HCT116 (cell line): ENCODE measurements at regions not wholly inside any gene's neighbourhood (a gene's known extent, or its start where the extent isn't known, plus 50 kb on each side); places are given as distances from the start of the nearest gene placed in this dataset.

ENCODE experiments used
- ATAC-seq: fragments of 200-7000 bp; cut with Tn5 transposase; 2 replicates; pipeline ENCODE4 v1.9.1; 2020; ENCODE audit warnings: mild to moderate bottlenecking, moderate library complexity
- BruUV-seq: library from RNA; stranded (reverse); fragments of 400-500 nt; replicated peaks from 2 replicates; lab custom pipeline; 2021; lab: Mats Ljungman, UMichigan
- CTCF ChIA-PET: fragments of 300-600 bp; sonication (Branson Sonifier 250); formaldehyde crosslinking; loops from one replicate; lab custom pipeline; 2021; ENCODE audit warnings: antibody characterized with exemption; lab: Charles Lee
- POLR2A ChIA-PET: fragments of 300-600, 350-600 bp; sonication (Branson Sonifier 250); formaldehyde crosslinking; loops from one replicate; lab custom pipeline; 2021; ENCODE audit warnings: antibody characterized with exemption; lab: Charles Lee
- RAD21 ChIA-PET, 2 experiments: fragments of 300-600 bp; sonication (Branson Sonifier 250); formaldehyde crosslinking; loops; one replicate each; lab custom pipeline; 2023; ENCODE audit warnings: low total read pairs in 2 of 2; ENCODE audit not compliant: uncharacterized antibody in 2 of 2, unreplicated experiment in 2 of 2, low non-redundant PET in 1 of 2; lab: Charles Lee
- DNase-seq: peaks from one replicate; pipeline ENCODE4 v3.0.0-alpha.2; 2010; ENCODE audit warnings: low read depth, low spot score
- H2AFZ ChIP-seq: fragments of 200-600 bp; shearing (Covaris generic), sonication (generic); 2 replicates; pipeline ENCODE4 v1.6.1; 2017; ENCODE audit warnings: low read depth, mixed run types, mixed read lengths, antibody characterized with exemption, low read length; ENCODE audit not compliant: poor library complexity, severe bottlenecking
- H3K27ac ChIP-seq: 2 replicates; pipeline ENCODE4 v1.5.1; 2012; ENCODE audit warnings: low read depth, low read length
- H3K27me3 ChIP-seq: fragments of 200-600 bp; sonication (generic); 2 replicates; pipeline ENCODE4 v1.6.1; 2016; ENCODE audit warnings: mixed run types, low read length, mixed read lengths; ENCODE audit not compliant: insufficient read depth
- H3K36me3 ChIP-seq, 2 experiments: fragments of 200-500 bp in 1 of 2; fragments of 200-600 bp in 1 of 2; sonication (Bioruptor generic) in 1 of 2; sonication (generic) in 1 of 2; 2 replicates each; pipeline versions ENCODE4 v1.5.1 to v1.6.1; 2014 to 2016; ENCODE audit warnings: low read length in 2 of 2, inconsistent platforms in 1 of 2, mixed read lengths in 1 of 2, mixed run types in 1 of 2; ENCODE audit not compliant: insufficient read depth in 2 of 2, control insufficient read depth in 1 of 2
- H3K4me1 ChIP-seq, 2 experiments: fragments of 200-600 bp in 1 of 2; sonication (generic) in 1 of 2; 2 replicates each; pipeline versions ENCODE4 v1.5.1 to v1.6.1; 2012 to 2017; ENCODE audit warnings: low read length in 2 of 2, inconsistent platforms in 1 of 2, mild to moderate bottlenecking in 1 of 2, mixed read lengths in 1 of 2, mixed run types in 1 of 2, moderate library complexity in 1 of 2; ENCODE audit not compliant: insufficient read depth in 2 of 2, control insufficient read depth in 1 of 2
- H3K4me2 ChIP-seq: fragments of 200-600 bp; sonication (generic); 2 replicates; pipeline ENCODE4 v1.6.1; 2017; ENCODE audit warnings: mixed run types, low read length, mixed read lengths
- H3K4me3 ChIP-seq, 2 experiments: fragments of 200-600 bp in 1 of 2; sonication (generic) in 1 of 2; replicated peaks in 1 of 2; 2 replicates each; pipeline ENCODE4 v1.5.1; 2011 to 2016; ENCODE audit warnings: low read length in 2 of 2, control low read depth in 1 of 2, low read depth in 1 of 2, mild to moderate bottlenecking in 1 of 2, mixed read lengths in 1 of 2, mixed run types in 1 of 2
- H3K79me2 ChIP-seq: fragments of 200-600 bp; sonication (generic); 2 replicates; pipeline ENCODE4 v1.6.1; 2017; ENCODE audit warnings: mild to moderate bottlenecking, mixed run types, low read length, moderate library complexity, mixed read lengths; ENCODE audit not compliant: insufficient read depth
- H3K9ac ChIP-seq: fragments of 200-600 bp; sonication (generic); 2 replicates; pipeline ENCODE4 v1.6.1; 2016; ENCODE audit warnings: low read length, mixed read lengths
- H3K9me2 ChIP-seq: fragments of 200-600 bp; sonication (generic), shearing (Covaris generic); 2 replicates; pipeline ENCODE4 v1.6.1; 2017; ENCODE audit warnings: mixed run types, mild to moderate bottlenecking, moderate library complexity; ENCODE audit not compliant: insufficient read depth
- H3K9me3 ChIP-seq, 2 experiments: fragments of 200-500 bp in 1 of 2; fragments of 200-600 bp in 1 of 2; sonication (Bioruptor generic) in 1 of 2; sonication (generic) in 1 of 2; 2 replicates each; pipeline ENCODE4 v1.6.1; 2014 to 2017; ENCODE audit warnings: low read length in 2 of 2, mixed read lengths in 2 of 2, inconsistent platforms in 1 of 2, low read depth in 1 of 2, mild to moderate bottlenecking in 1 of 2, mixed run types in 1 of 2, moderate library complexity in 1 of 2; ENCODE audit not compliant: control insufficient read depth in 1 of 2, insufficient read depth in 1 of 2
- H4K20me1 ChIP-seq: fragments of 200-600 bp; sonication (generic), shearing (Covaris generic); 2 replicates; pipeline ENCODE4 v1.6.1; 2017; ENCODE audit warnings: mixed run types, mild to moderate bottlenecking, moderate library complexity; ENCODE audit not compliant: insufficient read depth
- ATF3 ChIP-seq: IDR thresholded peaks from 2 replicates; pipeline ENCODE4 v1.6.1; 2012
- CEBPB ChIP-seq: IDR thresholded peaks from 2 replicates; pipeline ENCODE4 v1.6.1; 2012; ENCODE audit warnings: low read depth
- CTCF ChIP-seq, 3 experiments: fragments of 200-600 bp in 1 of 3; sonication (generic) in 1 of 3; IDR thresholded peaks in 2 of 3; conservative IDR thresholded peaks in 1 of 3; 2 replicates each; pipeline ENCODE4 v1.5.1; 2012 to 2017; ENCODE audit warnings: low read depth in 2 of 3, low read length in 2 of 3, antibody characterized with exemption in 1 of 3, borderline replicate concordance in 1 of 3, control low read depth in 1 of 3, mild to moderate bottlenecking in 1 of 3, mixed read lengths in 1 of 3, mixed run types in 1 of 3, moderate library complexity in 1 of 3; ENCODE audit not compliant: insufficient read depth in 1 of 3
- ELF1 ChIP-seq: IDR thresholded peaks from 2 replicates; pipeline ENCODE4 v1.6.1; 2012; ENCODE audit warnings: low read depth, borderline replicate concordance
- EZH2 ChIP-seq: fragments of 200-600 bp; sonication (generic); IDR thresholded peaks from 2 replicates; pipeline ENCODE4 v1.6.1; 2017; ENCODE audit warnings: antibody characterized with exemption, mixed run types
- EZH2phosphoT487 ChIP-seq: fragments of 200-600 bp; IDR thresholded peaks from 2 replicates; pipeline ENCODE4 v1.6.1; 2018; ENCODE audit warnings: antibody characterized with exemption, borderline replicate concordance
- FOSL1 ChIP-seq: IDR thresholded peaks from 2 replicates; pipeline ENCODE4 v1.6.1; 2012; ENCODE audit warnings: low read depth
- JUND ChIP-seq: IDR thresholded peaks from 2 replicates; pipeline ENCODE4 v1.6.1; 2012
- RAD21 ChIP-seq: IDR thresholded peaks from 2 replicates; pipeline ENCODE4 v1.6.1; 2012; ENCODE audit warnings: low read depth, mild to moderate bottlenecking
- SIN3A ChIP-seq: IDR thresholded peaks from 2 replicates; pipeline ENCODE4 v1.6.1; 2012; ENCODE audit warnings: low read depth
- SP1 ChIP-seq: IDR thresholded peaks from 2 replicates; pipeline ENCODE4 v1.6.1; 2012; ENCODE audit warnings: low read depth
- SRF ChIP-seq: IDR thresholded peaks from 2 replicates; pipeline ENCODE4 v1.6.1; 2012; ENCODE audit warnings: low read depth
- TCF7L2 ChIP-seq: IDR thresholded peaks from 2 replicates; pipeline ENCODE4 v1.7.0; 2011; ENCODE audit warnings: borderline replicate concordance, inconsistent platforms; ENCODE audit not compliant: insufficient read depth, insufficient read length; ENCODE audit errors: extremely low read depth
- ZFX ChIP-seq: fragments of 450-650 bp; IDR thresholded peaks from 2 replicates; pipeline ENCODE4 v1.6.1; 2017
- ZNF274 ChIP-seq: fragments of 200-500 bp; sonication (Bioruptor generic); IDR thresholded peaks from 2 replicates; pipeline ENCODE4 v1.6.1; 2014; ENCODE audit warnings: mild to moderate bottlenecking, low read depth, low read length, inconsistent platforms
- intact Hi-C: fragments of 100-400 bp; cut with micrococcal nuclease; formaldehyde crosslinking; loops from 2 replicates; pipeline ENCODE4 v1.10.0; 2022
- TF ChIP-seq, protein P1 (sequence below): IDR thresholded peaks from 2 replicates; pipeline ENCODE4 v1.6.1; 2012; ENCODE audit warnings: low read depth

- no peaks in the 10 kb centered on the region for H3K27me3 ChIP-seq
- ChIA-PET RAD21 (no interaction called here), CTCF (no interaction called here), POLR2A (interaction anchor here (1.3 kb wide), 1 partner anchor 13 kb away, joined by 3 read pairs; no protein-coding TSS in a partner anchor)
- no peak overlapping the region for H2AFZ ChIP-seq
- DNase-seq (no peak), ATAC-seq (no peak)
- H4K20me1 ChIP-seq: no peaks in the 10 kb centered on the region
- no peak for TF ChIP-seq ZFX
- no peak for TF ChIP-seq CEBPB
- TF ChIP-seq TCF7L2: no peak
- no peak for TF ChIP-seq CTCF (IDR thresholded peaks at IDR 0.05 in 2 of 3, conservative IDR thresholded peaks at IDR 0.05 in 1 of 3; ENCODE audit: borderline replicate concordance in 1 of 3, insufficient read depth in 1 of 3, low read depth in 2 of 3, low read length in 2 of 3)
- TF ChIP-seq SIN3A: no peak
- TF ChIP-seq, protein P1, sequence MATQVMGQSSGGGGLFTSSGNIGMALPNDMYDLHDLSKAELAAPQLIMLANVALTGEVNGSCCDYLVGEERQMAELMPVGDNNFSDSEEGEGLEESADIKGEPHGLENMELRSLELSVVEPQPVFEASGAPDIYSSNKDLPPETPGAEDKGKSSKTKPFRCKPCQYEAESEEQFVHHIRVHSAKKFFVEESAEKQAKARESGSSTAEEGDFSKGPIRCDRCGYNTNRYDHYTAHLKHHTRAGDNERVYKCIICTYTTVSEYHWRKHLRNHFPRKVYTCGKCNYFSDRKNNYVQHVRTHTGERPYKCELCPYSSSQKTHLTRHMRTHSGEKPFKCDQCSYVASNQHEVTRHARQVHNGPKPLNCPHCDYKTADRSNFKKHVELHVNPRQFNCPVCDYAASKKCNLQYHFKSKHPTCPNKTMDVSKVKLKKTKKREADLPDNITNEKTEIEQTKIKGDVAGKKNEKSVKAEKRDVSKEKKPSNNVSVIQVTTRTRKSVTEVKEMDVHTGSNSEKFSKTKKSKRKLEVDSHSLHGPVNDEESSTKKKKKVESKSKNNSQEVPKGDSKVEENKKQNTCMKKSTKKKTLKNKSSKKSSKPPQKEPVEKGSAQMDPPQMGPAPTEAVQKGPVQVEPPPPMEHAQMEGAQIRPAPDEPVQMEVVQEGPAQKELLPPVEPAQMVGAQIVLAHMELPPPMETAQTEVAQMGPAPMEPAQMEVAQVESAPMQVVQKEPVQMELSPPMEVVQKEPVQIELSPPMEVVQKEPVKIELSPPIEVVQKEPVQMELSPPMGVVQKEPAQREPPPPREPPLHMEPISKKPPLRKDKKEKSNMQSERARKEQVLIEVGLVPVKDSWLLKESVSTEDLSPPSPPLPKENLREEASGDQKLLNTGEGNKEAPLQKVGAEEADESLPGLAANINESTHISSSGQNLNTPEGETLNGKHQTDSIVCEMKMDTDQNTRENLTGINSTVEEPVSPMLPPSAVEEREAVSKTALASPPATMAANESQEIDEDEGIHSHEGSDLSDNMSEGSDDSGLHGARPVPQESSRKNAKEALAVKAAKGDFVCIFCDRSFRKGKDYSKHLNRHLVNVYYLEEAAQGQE: no peak
- no peak for TF ChIP-seq ZNF274
- TF ChIP-seq EZH2: no peak
- TF ChIP-seq EZH2phosphoT487: no peak
- no peak for TF ChIP-seq ELF1
- TF ChIP-seq RAD21: no peak
- TF ChIP-seq SP1: no peak
- TF ChIP-seq JUND: no peak
- no peak for TF ChIP-seq FOSL1
- TF ChIP-seq ATF3: no peak
- no peak for TF ChIP-seq SRF
- no peaks in the 10 kb centered on the region for H3K79me2 ChIP-seq
- H3K9me2 ChIP-seq: no peaks in the 10 kb centered on the region
- no peak overlapping the region for H3K4me3 ChIP-seq
- H3K36me3 ChIP-seq: no peaks in the 10 kb centered on the region
- H3K4me1 ChIP-seq: no peaks in the 10 kb centered on the region
- intact Hi-C loops: no loop called here
- no peaks in the 10 kb centered on the region for H3K9me3 ChIP-seq
- H3K4me2 ChIP-seq: no peak overlapping the region
- no TSS peak for BruUV-seq
- no peak overlapping the region for H3K27ac ChIP-seq
- no peak overlapping the region for H3K9ac ChIP-seq
Measured at GRCh38 chr10:88097092-88097516, 233.7 kb downstream of the PTEN start.
